Loucy (cell line): ENCODE measurements at regions not wholly inside any gene's neighbourhood (a gene's known extent, or its start where the extent isn't known, plus 50 kb on each side); places are given as distances from the start of the nearest gene placed in this dataset.

ENCODE experiments used
- CTCF ChIP-seq: fragments of 200-600 bp; sonication (generic); conservative IDR thresholded peaks from 2 replicates; pipeline ENCODE4 v1.5.1; 2014; ENCODE audit warnings: mild to moderate bottlenecking, antibody characterized with exemption, low read length
- EZH2phosphoT487 ChIP-seq: fragments of 200-600 bp; IDR thresholded peaks from 2 replicates; pipeline ENCODE4 v1.6.1; 2018; ENCODE audit warnings: antibody characterized with exemption, mild to moderate bottlenecking, moderate library complexity, borderline replicate concordance

GRCh38 chr14:89618811-89619551 is 201.9 kb upstream of the FOXN3 start:
- TF ChIP-seq CTCF (no peak), EZH2phosphoT487 (no peak)
